SK-N-SH treated with all-trans-retinoic acid at 6 μM for 48 hours (cell line): ENCODE measurements at regions not wholly inside any gene's neighbourhood (a gene's known extent, or its start where the extent isn't known, plus 50 kb on each side); places are given as distances from the start of the nearest gene placed in this dataset.

Experiments used
- ATAC-seq: fragments of 200-7000 bp; cut with Tn5 transposase; 3 replicates; pipeline ENCODE4 v1.9.1; 2020; ENCODE audit warnings: mild to moderate bottlenecking, moderate library complexity
- ARNTL ChIP-seq: fragments of 450-650 bp; formaldehyde crosslinking; IDR thresholded peaks from 2 replicates; pipeline ENCODE4 v1.5.0; 2020; ENCODE audit warnings: low read depth, mild to moderate bottlenecking, moderate library complexity, borderline replicate concordance
- CREB5 ChIP-seq: fragments of 250-450 bp; sonication (Bioruptor Pico); IDR thresholded peaks from 2 replicates; pipeline ENCODE4 v1.5.1; 2020; ENCODE audit warnings: low read depth, mild to moderate bottlenecking, moderate library complexity
- CSDC2 ChIP-seq: fragments of 250-450 bp; sonication (Bioruptor Pico); IDR thresholded peaks from 2 replicates; pipeline ENCODE4 v1.5.0; 2020; ENCODE audit warnings: mild to moderate bottlenecking, moderate library complexity
- ESRRG ChIP-seq: fragments of 250-450 bp; sonication (Bioruptor Pico); IDR thresholded peaks from 2 replicates; pipeline ENCODE4 v1.6.1; 2021; ENCODE audit warnings: mild to moderate bottlenecking
- GLIS3 ChIP-seq: fragments of 250-450 bp; sonication (Bioruptor Pico); IDR thresholded peaks from 2 replicates; pipeline ENCODE4 v1.5.0; 2020; ENCODE audit warnings: mild to moderate bottlenecking, moderate library complexity
- ISL1 ChIP-seq: fragments of 250-450 bp; sonication (Bioruptor Pico); IDR thresholded peaks from 2 replicates; pipeline ENCODE4 v2.1.2; 2022; ENCODE audit warnings: mild to moderate bottlenecking, moderate library complexity
- OSR1 ChIP-seq: fragments of 250-450 bp; sonication (Bioruptor Pico); IDR thresholded peaks from 2 replicates; pipeline ENCODE4 v1.8.0; 2022; ENCODE audit warnings: moderate library complexity, mild to moderate bottlenecking, inconsistent platforms
- PATZ1 ChIP-seq: fragments of 250-450 bp; sonication (Bioruptor Pico); IDR thresholded peaks from 2 replicates; pipeline ENCODE4 v1.8.0; 2020; ENCODE audit warnings: mild to moderate bottlenecking, moderate library complexity, borderline replicate concordance
- PPARA ChIP-seq: fragments of 250-450 bp; sonication (Bioruptor Pico); IDR thresholded peaks from 2 replicates; pipeline ENCODE4 v1.5.0; 2020; ENCODE audit warnings: mild to moderate bottlenecking, borderline replicate concordance
- SNAI2 ChIP-seq: fragments of 250-450 bp; sonication (Bioruptor Pico); IDR thresholded peaks from 2 replicates; pipeline ENCODE4 v1.5.0; 2020; ENCODE audit warnings: mild to moderate bottlenecking, moderate library complexity
- TCF4 ChIP-seq: fragments of 250-450 bp; sonication (Bioruptor Pico); IDR thresholded peaks from 2 replicates; pipeline ENCODE4 v1.8.0; 2021; ENCODE audit warnings: mild to moderate bottlenecking, moderate library complexity, borderline replicate concordance
- TOX ChIP-seq: fragments of 250-450 bp; sonication (Bioruptor Pico); IDR thresholded peaks from 2 replicates; pipeline ENCODE4 v1.8.0; 2021; ENCODE audit warnings: mild to moderate bottlenecking, moderate library complexity, borderline replicate concordance
- TSHZ2 ChIP-seq: fragments of 250-450 bp; sonication (Bioruptor Pico); IDR thresholded peaks from 2 replicates; pipeline ENCODE4 v1.5.0; 2020; ENCODE audit warnings: mild to moderate bottlenecking, moderate library complexity
- ZC3H10 ChIP-seq: fragments of 250-450 bp; sonication (Bioruptor Pico); IDR thresholded peaks from 2 replicates; pipeline ENCODE4 v1.5.1; 2021; ENCODE audit warnings: mild to moderate bottlenecking, moderate library complexity
- ZFP3 ChIP-seq: fragments of 250-450 bp; sonication (Bioruptor Pico); IDR thresholded peaks from 2 replicates; pipeline ENCODE4 v1.5.0; 2020; ENCODE audit warnings: mild to moderate bottlenecking, moderate library complexity
- ZFP30 ChIP-seq: fragments of 450-650 bp; formaldehyde crosslinking; IDR thresholded peaks from 2 replicates; pipeline ENCODE4 v1.5.0; 2022; ENCODE audit warnings: mild to moderate bottlenecking, moderate library complexity
- ZNF565 ChIP-seq: fragments of 450-650 bp; formaldehyde crosslinking; conservative IDR thresholded peaks from 2 replicates; pipeline ENCODE4 v1.5.0; 2020; ENCODE audit warnings: low read depth, mild to moderate bottlenecking, moderate library complexity
- ZNF70 ChIP-seq: fragments of 450-650 bp; formaldehyde crosslinking; IDR thresholded peaks from 2 replicates; pipeline ENCODE4 v1.5.0; 2020; ENCODE audit warnings: mild to moderate bottlenecking, moderate library complexity
- ZNF8 ChIP-seq: fragments of 450-650 bp; formaldehyde crosslinking; IDR thresholded peaks from 2 replicates; pipeline ENCODE4 v1.5.0; 2020; ENCODE audit warnings: mild to moderate bottlenecking, moderate library complexity
- TF ChIP-seq, protein P1 (sequence below): fragments of 250-450 bp; sonication (Bioruptor Pico); IDR thresholded peaks from 2 replicates; pipeline ENCODE4 v1.8.0; 2021; ENCODE audit warnings: low read depth, mild to moderate bottlenecking, moderate library complexity, borderline replicate concordance
- TF ChIP-seq, protein P2 (sequence below): fragments of 250-450 bp; sonication (Bioruptor Pico); IDR thresholded peaks from 2 replicates; pipeline ENCODE4 v1.5.1; 2021; ENCODE audit warnings: mild to moderate bottlenecking, moderate library complexity

DNA sequence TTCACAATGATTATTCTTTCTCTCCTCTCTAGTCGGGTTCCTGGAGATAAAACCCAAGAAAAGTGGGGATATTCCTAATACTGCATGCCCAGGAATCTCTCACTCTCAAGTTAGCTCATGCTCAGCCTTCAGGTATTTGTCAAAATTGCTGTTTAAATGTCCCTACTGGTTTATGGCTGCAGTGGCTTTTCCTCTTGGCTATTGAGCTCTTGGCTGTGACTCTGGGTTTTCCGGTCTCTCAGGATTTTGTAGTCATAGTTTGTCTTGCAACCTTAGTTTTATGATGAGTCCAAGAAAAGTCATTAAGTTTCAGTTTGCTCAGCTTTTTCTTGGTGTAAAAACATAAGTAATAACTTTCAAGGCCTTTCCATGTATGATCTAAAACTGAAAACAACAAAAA lies 820.7 kb upstream of the HS6ST1 start:
- ATAC-seq, result no peak
- TF ChIP-seq ZNF8 (CRISPR knock-in tag), result no peak
- TF ChIP-seq OSR1, result no peak
- TF ChIP-seq ZC3H10 (CRISPR knock-in tag), result no peak
- TF ChIP-seq, protein P1, sequence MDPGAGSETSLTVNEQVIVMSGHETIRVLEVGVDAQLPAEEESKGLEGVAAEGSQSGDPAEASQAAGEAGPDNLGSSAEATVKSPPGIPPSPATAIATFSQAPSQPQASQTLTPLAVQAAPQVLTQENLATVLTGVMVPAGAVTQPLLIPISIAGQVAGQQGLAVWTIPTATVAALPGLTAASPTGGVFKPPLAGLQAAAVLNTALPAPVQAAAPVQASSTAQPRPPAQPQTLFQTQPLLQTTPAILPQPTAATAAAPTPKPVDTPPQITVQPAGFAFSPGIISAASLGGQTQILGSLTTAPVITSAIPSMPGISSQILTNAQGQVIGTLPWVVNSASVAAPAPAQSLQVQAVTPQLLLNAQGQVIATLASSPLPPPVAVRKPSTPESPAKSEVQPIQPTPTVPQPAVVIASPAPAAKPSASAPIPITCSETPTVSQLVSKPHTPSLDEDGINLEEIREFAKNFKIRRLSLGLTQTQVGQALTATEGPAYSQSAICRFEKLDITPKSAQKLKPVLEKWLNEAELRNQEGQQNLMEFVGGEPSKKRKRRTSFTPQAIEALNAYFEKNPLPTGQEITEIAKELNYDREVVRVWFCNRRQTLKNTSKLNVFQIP, result no peak
- no peak for TF ChIP-seq ZNF70 (CRISPR knock-in tag)
- no peak for TF ChIP-seq ARNTL
- no peak for TF ChIP-seq ISL1 (CRISPR knock-in tag)
- no peak for TF ChIP-seq TOX (CRISPR knock-in tag)
- TF ChIP-seq TCF4 (CRISPR knock-in tag), result no peak
- no peak for TF ChIP-seq CREB5 (CRISPR knock-in tag)
- TF ChIP-seq, protein P2, sequence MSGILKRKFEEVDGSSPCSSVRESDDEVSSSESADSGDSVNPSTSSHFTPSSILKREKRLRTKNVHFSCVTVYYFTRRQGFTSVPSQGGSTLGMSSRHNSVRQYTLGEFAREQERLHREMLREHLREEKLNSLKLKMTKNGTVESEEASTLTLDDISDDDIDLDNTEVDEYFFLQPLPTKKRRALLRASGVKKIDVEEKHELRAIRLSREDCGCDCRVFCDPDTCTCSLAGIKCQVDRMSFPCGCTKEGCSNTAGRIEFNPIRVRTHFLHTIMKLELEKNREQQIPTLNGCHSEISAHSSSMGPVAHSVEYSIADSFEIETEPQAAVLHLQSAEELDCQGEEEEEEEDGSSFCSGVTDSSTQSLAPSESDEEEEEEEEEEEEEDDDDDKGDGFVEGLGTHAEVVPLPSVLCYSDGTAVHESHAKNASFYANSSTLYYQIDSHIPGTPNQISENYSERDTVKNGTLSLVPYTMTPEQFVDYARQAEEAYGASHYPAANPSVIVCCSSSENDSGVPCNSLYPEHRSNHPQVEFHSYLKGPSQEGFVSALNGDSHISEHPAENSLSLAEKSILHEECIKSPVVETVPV (CRISPR knock-in tag), result no peak
- TF ChIP-seq GLIS3 (CRISPR knock-in tag), result no peak
- no peak for TF ChIP-seq SNAI2 (CRISPR knock-in tag)
- TF ChIP-seq ZFP30 (CRISPR knock-in tag), result no peak
- no peak for TF ChIP-seq TSHZ2 (CRISPR knock-in tag)
- TF ChIP-seq ZNF565 (CRISPR knock-in tag), result no peak
- no peak for TF ChIP-seq PPARA (CRISPR knock-in tag)
- TF ChIP-seq PATZ1 (CRISPR knock-in tag), result no peak
- no peak for TF ChIP-seq ESRRG (CRISPR knock-in tag)
- TF ChIP-seq CSDC2 (CRISPR knock-in tag), result no peak

GRCh38 chr2:129142465-129142864 lies 823.8 kb upstream of the HS6ST1 start:
- ATAC-seq, result no peak
- no peak for TF ChIP-seq TSHZ2 (CRISPR knock-in tag)
- no peak for TF ChIP-seq ZFP30 (CRISPR knock-in tag)
- TF ChIP-seq, protein P2 (CRISPR knock-in tag), result no peak
- TF ChIP-seq ZC3H10 (CRISPR knock-in tag), result no peak
- TF ChIP-seq TCF4 (CRISPR knock-in tag), result no peak
- no peak for TF ChIP-seq ZFP3 (CRISPR knock-in tag)
- no peak for TF ChIP-seq ZNF565 (CRISPR knock-in tag)
- TF ChIP-seq ESRRG (CRISPR knock-in tag), result no peak
